Smooth muscle cell (in vitro differentiated cells): ENCODE measurements at regions not wholly inside any gene's neighbourhood (a gene's known extent, or its start where the extent isn't known, plus 50 kb on each side); places are given as distances from the start of the nearest gene placed in this dataset.

ENCODE experiments used
- DNase-seq: peaks from one replicate; lab custom pipeline; 2025; ENCODE audit not compliant: unreplicated experiment; lab: John Stamatoyannopoulos, UW
- H2AFZ ChIP-seq: fragments of 200-600 bp; sonication (generic); 2 replicates; pipeline ENCODE4 v1.6.0; 2016; ENCODE audit warnings: antibody characterized with exemption, low read depth, mild to moderate bottlenecking
- H3F3A ChIP-seq: fragments of 200-600 bp; sonication (generic); 2 replicates; pipeline ENCODE4 v1.6.0; 2017; ENCODE audit warnings: antibody characterized with exemption, low read depth
- H3K27ac ChIP-seq: fragments of 200-600 bp; sonication (generic); 2 replicates; pipeline ENCODE4 v1.5.1; 2016; ENCODE audit warnings: low read depth, mild to moderate bottlenecking
- H3K27me3 ChIP-seq: fragments of 200-600 bp; sonication (generic); 2 replicates; pipeline ENCODE4 v1.6.1; 2016; ENCODE audit warnings: low read depth, mild to moderate bottlenecking
- H3K36me3 ChIP-seq: fragments of 200-600 bp; sonication (generic); 2 replicates; pipeline ENCODE4 v1.5.1; 2016; ENCODE audit warnings: low read depth
- H3K4me1 ChIP-seq: fragments of 200-600 bp; sonication (generic); 2 replicates; pipeline ENCODE4 v1.5.1; 2016; ENCODE audit warnings: low read depth
- H3K4me2 ChIP-seq: fragments of 200-600 bp; sonication (generic); 2 replicates; pipeline ENCODE4 v1.6.0; 2016; ENCODE audit warnings: mild to moderate bottlenecking
- H3K4me3 ChIP-seq: fragments of 200-600 bp; sonication (generic); 2 replicates; pipeline ENCODE4 v1.5.1; 2016; ENCODE audit warnings: mild to moderate bottlenecking
- H3K79me2 ChIP-seq: fragments of 200-600 bp; sonication (generic); 2 replicates; pipeline ENCODE4 v1.6.0; 2016; ENCODE audit warnings: low read depth, mild to moderate bottlenecking
- H3K9ac ChIP-seq: fragments of 200-600 bp; sonication (generic); 2 replicates; pipeline ENCODE4 v1.6.0; 2016; ENCODE audit warnings: low read depth
- H3K9me3 ChIP-seq: fragments of 200-600 bp; sonication (generic); replicated peaks from 2 replicates; pipeline ENCODE4 v1.5.1; 2016; ENCODE audit warnings: low read depth
- H4K20me1 ChIP-seq: fragments of 200-600 bp; sonication (generic); 2 replicates; pipeline ENCODE4 v1.6.0; 2016; ENCODE audit warnings: low read depth
- CTCF ChIP-seq: fragments of 200-600 bp; sonication (generic); IDR thresholded peaks from 2 replicates; pipeline ENCODE4 v1.5.1; 2017; ENCODE audit warnings: borderline replicate concordance, mild to moderate bottlenecking, antibody characterized with exemption; ENCODE audit not compliant: insufficient read depth, poor library complexity, severe bottlenecking
- WGBS: methylation state at CpG from one replicate; pipeline ENCODE4 v1.1.7; 2016; ENCODE audit warnings: low lambda C conversion rate; 5-methylcytosine and 5-hydroxymethylcytosine counted together

GRCh38 chr21:14751602-14752344 lies 205.7 kb upstream of the SAMSN1 start:
- Histone ChIP-seq H3K9me3 (no peaks in the 10 kb centered on the region), H3K27me3 (no peaks in the 10 kb centered on the region), H3F3A (no peaks in the 10 kb centered on the region), H2AFZ (no peak overlapping the region), H3K9ac (no peak overlapping the region), H3K4me3 (no peak overlapping the region), H3K79me2 (no peaks in the 10 kb centered on the region), H3K4me2 (no peak overlapping the region), H3K27ac (no peak overlapping the region), H4K20me1 (no peaks in the 10 kb centered on the region), H3K4me1 (no peaks in the 10 kb centered on the region), H3K36me3 (no peaks in the 10 kb centered on the region)
- DNase-seq = no peak
- TF ChIP-seq CTCF = no peak
- 92% methylated on average over 2 of the region's 2 CpGs for WGBS

GRCh38 chr21:14751011-14751410 lies 204.9 kb upstream of the SAMSN1 start:
- Histone ChIP-seq H2AFZ (no peak overlapping the region), H3K9me3 (no peaks in the 10 kb centered on the region), H3K9ac (no peak overlapping the region), H3K27me3 (no peaks in the 10 kb centered on the region), H3K36me3 (no peaks in the 10 kb centered on the region), H3K79me2 (no peaks in the 10 kb centered on the region), H3K4me3 (no peak overlapping the region), H3F3A (no peaks in the 10 kb centered on the region), H3K4me1 (no peaks in the 10 kb centered on the region), H4K20me1 (no peaks in the 10 kb centered on the region), H3K4me2 (no peak overlapping the region), H3K27ac (no peak overlapping the region)
- no peak for DNase-seq
- WGBS = 96% methylated on average over 3 of the region's 3 CpGs
- no peak for TF ChIP-seq CTCF

- Histone ChIP-seq H3K27me3 (no peaks in the 10 kb centered on the region), H3F3A (no peaks in the 10 kb centered on the region), H3K9me3 (no peaks in the 10 kb centered on the region), H2AFZ (no peak overlapping the region), H3K4me2 (no peak overlapping the region), H3K4me3 (no peak overlapping the region), H4K20me1 (no peaks in the 10 kb centered on the region), H3K36me3 (no peaks in the 10 kb centered on the region), H3K79me2 (no peaks in the 10 kb centered on the region), H3K27ac (no peak overlapping the region), H3K4me1 (no peaks in the 10 kb centered on the region), H3K9ac (no peak overlapping the region)
- TF ChIP-seq CTCF = no peak
- DNase-seq = no peak
Observed at GRCh38 chr21:14750041-14750440, 203.9 kb upstream of the SAMSN1 start.

DNA sequence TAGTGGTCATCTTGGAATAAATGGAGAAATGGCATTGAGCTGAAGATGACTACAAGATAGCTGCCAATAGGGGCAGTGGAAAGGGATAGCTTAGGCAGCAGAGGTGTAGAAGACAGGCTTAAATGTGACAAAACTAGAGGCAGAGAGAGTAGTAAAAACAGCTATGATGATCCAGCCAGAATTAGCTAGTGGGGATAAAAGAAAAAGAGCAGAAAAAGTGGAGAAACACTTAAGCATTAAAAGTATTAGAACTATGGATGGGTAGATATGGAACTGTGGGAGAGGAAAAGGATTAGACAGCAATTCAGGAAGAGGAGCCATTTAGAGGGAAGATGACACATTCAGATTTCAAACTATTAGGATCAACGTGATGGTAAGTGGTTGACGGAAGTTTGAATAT lies 202.5 kb upstream of the SAMSN1 start:
- H3K27ac ChIP-seq = no peak overlapping the region
- no peaks in the 10 kb centered on the region for H3K27me3 ChIP-seq
- H3K4me3 ChIP-seq = no peak overlapping the region
- DNase-seq = no peak
- no peaks in the 10 kb centered on the region for H3K9me3 ChIP-seq
- no peaks in the 10 kb centered on the region for H4K20me1 ChIP-seq
- H3K9ac ChIP-seq = no peak overlapping the region
- H3F3A ChIP-seq = no peaks in the 10 kb centered on the region
- no peak overlapping the region for H3K4me2 ChIP-seq
- no peaks in the 10 kb centered on the region for H3K4me1 ChIP-seq
- WGBS = 63% methylated on average over 2 of the region's 2 CpGs
- H3K79me2 ChIP-seq = no peaks in the 10 kb centered on the region
- H3K36me3 ChIP-seq = no peaks in the 10 kb centered on the region
- TF ChIP-seq CTCF = no peak
- no peak overlapping the region for H2AFZ ChIP-seq
